Caco-2 (cell line): ENCODE measurements at regions not wholly inside any gene's neighbourhood (a gene's known extent, or its start where the extent isn't known, plus 50 kb on each side); places are given as distances from the start of the nearest gene placed in this dataset.

ENCODE experiments used
- BruUV-seq: library from RNA; stranded (reverse); fragments of 400-500 nt; replicated peaks from 2 replicates; lab custom pipeline; 2021; lab: Mats Ljungman, UMichigan
- CTCF ChIA-PET: fragments of 300-600 bp; sonication (Branson Sonifier 250); formaldehyde crosslinking; loops from one replicate; lab custom pipeline; 2022; ENCODE audit warnings: antibody characterized with exemption; lab: Charles Lee
- POLR2A ChIA-PET: fragments of 300-600 bp; sonication (Branson Sonifier 250); formaldehyde crosslinking; loops from one replicate; lab custom pipeline; 2022; ENCODE audit warnings: antibody characterized with exemption; lab: Charles Lee
- DNase-seq, 2 experiments: peaks; one replicate each; pipeline versions ENCODE4 v3.0.0 to v3.0.0-alpha.2; 2020 to 2022
- H3K27me3 ChIP-seq: replicated peaks from 2 replicates; pipeline ENCODE4 v1.6.0; 2011; ENCODE audit warnings: low read length; ENCODE audit not compliant: control insufficient read depth, insufficient read depth
- H3K36me3 ChIP-seq: 2 replicates; pipeline ENCODE4 v1.5.1; 2011; ENCODE audit warnings: low read length; ENCODE audit not compliant: control insufficient read depth, insufficient read depth
- H3K4me1 ChIP-seq: fragments of 250-450 bp; sonication (Bioruptor Pico); 2 replicates; pipeline ENCODE4 v1.5.1; 2020; ENCODE audit warnings: mild to moderate bottlenecking
- H3K4me3 ChIP-seq: 2 replicates; pipeline ENCODE4 v1.5.1; 2011; ENCODE audit warnings: low read depth, mild to moderate bottlenecking, control low read depth, low read length
- H3K9me3 ChIP-seq: fragments of 250-450 bp; sonication (Bioruptor Pico); 2 replicates; pipeline ENCODE4 v1.5.1; 2020; ENCODE audit warnings: mild to moderate bottlenecking, moderate library complexity
- H3K27ac Mint-ChIP-seq: one replicate; pipeline ENCODE4 v1.8.0; 2022; ENCODE audit warnings: mixed read lengths; ENCODE audit not compliant: unreplicated experiment
- H3K27me3 Mint-ChIP-seq: one replicate; pipeline ENCODE4 v1.8.0; 2022; ENCODE audit warnings: mixed read lengths; ENCODE audit not compliant: insufficient read depth, unreplicated experiment
- H3K36me3 Mint-ChIP-seq: one replicate; pipeline ENCODE4 v1.8.0; 2022; ENCODE audit warnings: mild to moderate bottlenecking, mixed read lengths; ENCODE audit not compliant: insufficient read depth, unreplicated experiment
- H3K4me1 Mint-ChIP-seq: one replicate; pipeline ENCODE4 v1.8.0; 2022; ENCODE audit warnings: low read depth, mixed read lengths; ENCODE audit not compliant: unreplicated experiment
- H3K4me3 Mint-ChIP-seq: one replicate; pipeline ENCODE4 v1.8.0; 2022; ENCODE audit warnings: mild to moderate bottlenecking, moderate library complexity, mixed read lengths; ENCODE audit not compliant: unreplicated experiment
- H3K9me3 Mint-ChIP-seq: one replicate; pipeline ENCODE4 v1.8.0; 2022; ENCODE audit warnings: mixed read lengths; ENCODE audit not compliant: unreplicated experiment
- CTCF ChIP-seq, 2 experiments: fragments of 200-600 bp in 1 of 2; IDR thresholded peaks; 1 replicate in 1 of 2; 2 replicates in 1 of 2; pipeline versions ENCODE4 v1.5.1 to v1.8.0; 2011 to 2022; ENCODE audit warnings: antibody characterized with exemption in 1 of 2, control low read depth in 1 of 2, inconsistent platforms in 1 of 2, low read depth in 1 of 2, low read length in 1 of 2, mild to moderate bottlenecking in 1 of 2, moderate library complexity in 1 of 2; ENCODE audit not compliant: insufficient read depth in 1 of 2, severe bottlenecking in 1 of 2, unreplicated experiment in 1 of 2
- intact Hi-C: fragments of 100-400 bp; cut with micrococcal nuclease; formaldehyde crosslinking; loops from one replicate; pipeline ENCODE4 v1.10.0; 2022; ENCODE audit not compliant: unreplicated experiment

GRCh38 chr10:36277459-36277858 lies 635.4 kb upstream of the FZD8 start:
- no peak for DNase-seq
- POLR2A ChIA-PET, result no interaction called here
- CTCF ChIA-PET, result no interaction called here
- intact Hi-C loops, result no loop called here
- no peak overlapping the region for H3K4me3 Mint-ChIP-seq
- Histone ChIP-seq H3K4me1 (peaks cover 11% of the 10 kb centered on the region), H3K9me3 (no peaks in the 10 kb centered on the region), H3K4me3 (no peak overlapping the region), H3K27me3 (no peaks in the 10 kb centered on the region), H3K36me3 (no peaks in the 10 kb centered on the region)
- H3K4me1 Mint-ChIP-seq, result no peaks in the 10 kb centered on the region
- H3K27me3 Mint-ChIP-seq, result peaks cover 3% of the 10 kb centered on the region
- no TSS peak for BruUV-seq
- H3K27ac Mint-ChIP-seq, result no peak overlapping the region
- peaks cover 8% of the 10 kb centered on the region for H3K9me3 Mint-ChIP-seq
- TF ChIP-seq CTCF (IDR thresholded peaks at IDR 0.05; ENCODE audit: insufficient read depth in 1 of 2, low read depth in 1 of 2, low read length in 1 of 2, severe bottlenecking in 1 of 2, unreplicated experiment in 1 of 2), result no peak
- H3K36me3 Mint-ChIP-seq, result no peaks in the 10 kb centered on the region

GRCh38 chr10:36271627-36272340 lies 629.7 kb upstream of the FZD8 start:
- H3K9me3 Mint-ChIP-seq, result peaks cover 8% of the 10 kb centered on the region
- H3K36me3 Mint-ChIP-seq, result no peaks in the 10 kb centered on the region
- POLR2A ChIA-PET, result no interaction called here
- Histone ChIP-seq H3K27me3 (no peaks in the 10 kb centered on the region), H3K9me3 (no peaks in the 10 kb centered on the region; the same call in 1 of the 2 replicates), H3K36me3 (no peaks in the 10 kb centered on the region), H3K4me1 (no peaks in the 10 kb centered on the region), H3K4me3 (no peak overlapping the region)
- no peak for DNase-seq
- CTCF ChIA-PET, result no interaction called here
- BruUV-seq, result no TSS peak
- peaks cover 10% of the 10 kb centered on the region for H3K27me3 Mint-ChIP-seq
- H3K4me1 Mint-ChIP-seq, result no peaks in the 10 kb centered on the region
- no peak for TF ChIP-seq CTCF (IDR thresholded peaks at IDR 0.05; ENCODE audit: insufficient read depth in 1 of 2, low read depth in 1 of 2, low read length in 1 of 2, severe bottlenecking in 1 of 2, unreplicated experiment in 1 of 2)
- no peak overlapping the region for H3K27ac Mint-ChIP-seq
- no peak overlapping the region for H3K4me3 Mint-ChIP-seq
- intact Hi-C loops, result no loop called here

GRCh38 chr10:36269222-36269621 lies 627.1 kb upstream of the FZD8 start:
- Histone ChIP-seq H3K36me3 (no peaks in the 10 kb centered on the region), H3K27me3 (no peaks in the 10 kb centered on the region), H3K4me3 (no peak overlapping the region), H3K4me1 (no peaks in the 10 kb centered on the region), H3K9me3 (no peaks in the 10 kb centered on the region; the same call in 1 of the 2 replicates)
- Mint-ChIP-seq H3K36me3 (no peaks in the 10 kb centered on the region), H3K9me3 (peaks cover under 1% of the 10 kb centered on the region), H3K4me1 (no peaks in the 10 kb centered on the region), H3K4me3 (no peak overlapping the region), H3K27ac (no peak overlapping the region), H3K27me3 (peaks cover 10% of the 10 kb centered on the region)
- ChIA-PET POLR2A (no interaction called here), CTCF (no interaction called here)
- no peak for TF ChIP-seq CTCF (IDR thresholded peaks at IDR 0.05; ENCODE audit: insufficient read depth in 1 of 2, low read depth in 1 of 2, low read length in 1 of 2, severe bottlenecking in 1 of 2, unreplicated experiment in 1 of 2)
- DNase-seq, result no peak
- no TSS peak for BruUV-seq
- intact Hi-C loops, result no loop called here
